ENCODE measurements at regions not wholly inside any gene's neighbourhood (a gene's known extent, or its start where the extent isn't known, plus 50 kb on each side); places are given as distances from the start of the nearest gene placed in this dataset.

- TF ChIP-seq POLR2A (IDR thresholded peaks at IDR 0.05; ENCODE audit: low read depth, low read length), result no peak
- TF ChIP-seq CEBPB (IDR thresholded peaks at IDR 0.05; ENCODE audit: low read depth, low read length), result no peak
- TF ChIP-seq CTCF (conservative IDR thresholded peaks at IDR 0.05; ENCODE audit: low read depth, low read length), result no peak
- TF ChIP-seq, protein P1, sequence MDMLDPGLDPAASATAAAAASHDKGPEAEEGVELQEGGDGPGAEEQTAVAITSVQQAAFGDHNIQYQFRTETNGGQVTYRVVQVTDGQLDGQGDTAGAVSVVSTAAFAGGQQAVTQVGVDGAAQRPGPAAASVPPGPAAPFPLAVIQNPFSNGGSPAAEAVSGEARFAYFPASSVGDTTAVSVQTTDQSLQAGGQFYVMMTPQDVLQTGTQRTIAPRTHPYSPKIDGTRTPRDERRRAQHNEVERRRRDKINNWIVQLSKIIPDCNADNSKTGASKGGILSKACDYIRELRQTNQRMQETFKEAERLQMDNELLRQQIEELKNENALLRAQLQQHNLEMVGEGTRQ (IDR thresholded peaks at IDR 0.05; ENCODE audit: low read depth, low read length), result no peak
Observed at GRCh38 chr18:56199580-56200330, 438.6 kb downstream of the TXNL1 start.

Measured in IMR-90 (cell line).